Right atrium auricular region (tissue), 2 donors: ENCODE measurements at regions not wholly inside any gene's neighbourhood (a gene's known extent, or its start where the extent isn't known, plus 50 kb on each side); places are given as distances from the start of the nearest gene placed in this dataset.

ENCODE experiments used
- DNase-seq: peaks from one replicate; pipeline ENCODE4 v3.0.0-alpha.2; 2019; ENCODE audit warnings: low spot score
- H3K27ac ChIP-seq, 2 donors: fragments of 200-600 bp; sonication (generic); 1 replicate in 1 of 2; 2 replicates in 1 of 2; pipeline ENCODE4 v1.5.1; 2016 to 2019
- H3K27me3 ChIP-seq, 2 donors: fragments of 200-600 bp; sonication (generic); one replicate each; pipeline versions ENCODE4 v1.5.1 to v1.6.0; 2017 to 2019
- H3K36me3 ChIP-seq: fragments of 200-600 bp; sonication (generic); one replicate; pipeline ENCODE4 v1.5.1; 2016
- H3K4me1 ChIP-seq, 2 donors: fragments of 200-600 bp; sonication (generic); one replicate each; pipeline versions ENCODE4 v1.5.1 to v1.6.0; 2017 to 2019
- H3K4me3 ChIP-seq, 2 donors: fragments of 200-600 bp; sonication (generic); 1 replicate in 1 of 2; 2 replicates in 1 of 2; pipeline ENCODE4 v1.5.1; 2017 to 2019; ENCODE audit warnings: mild to moderate bottlenecking in 1 of 2, moderate library complexity in 1 of 2
- H3K9me3 ChIP-seq, 2 donors: fragments of 200-600 bp; sonication (generic); one replicate each; pipeline ENCODE4 v1.5.1; 2019
- TF ChIP-seq, protein P1 (sequence below), 2 donors: fragments of 200-600 bp; sonication (generic); IDR thresholded peaks; one replicate each; pipeline ENCODE4 v1.5.1; 2019; ENCODE audit warnings: antibody characterized with exemption in 2 of 2

DNA sequence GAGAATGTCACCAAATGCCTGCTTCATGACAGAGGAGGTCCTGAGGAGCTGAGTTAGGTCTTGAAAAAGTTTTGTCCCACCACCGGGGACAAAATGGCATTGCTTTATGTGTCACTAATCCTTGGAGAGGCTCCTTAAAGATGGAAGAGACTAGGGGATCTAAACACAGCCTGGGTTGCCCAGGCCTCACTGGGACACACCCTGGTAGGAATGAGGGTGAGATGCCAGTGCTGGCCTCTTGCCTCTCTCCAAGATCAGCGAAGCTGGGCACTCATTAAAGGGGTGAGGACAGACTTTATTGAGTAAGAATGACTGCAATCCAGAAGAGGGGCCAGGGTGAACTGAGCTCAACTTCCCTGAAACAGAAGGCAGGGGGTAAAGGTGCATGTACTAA, 58.5 kb upstream of the KLF13 start:
- Histone ChIP-seq H3K9me3 (no peaks in the 10 kb centered on the region), H3K27me3 (no peaks in the 10 kb centered on the region), H3K36me3 (no peaks in the 10 kb centered on the region), H3K27ac (no peak overlapping the region), H3K4me1 (peaks cover 0 to 32% of the 10 kb centered on the region in 2 donors), H3K4me3 (no peak overlapping the region)
- peak; percentile 59 for DNase-seq
- TF ChIP-seq, protein P1, sequence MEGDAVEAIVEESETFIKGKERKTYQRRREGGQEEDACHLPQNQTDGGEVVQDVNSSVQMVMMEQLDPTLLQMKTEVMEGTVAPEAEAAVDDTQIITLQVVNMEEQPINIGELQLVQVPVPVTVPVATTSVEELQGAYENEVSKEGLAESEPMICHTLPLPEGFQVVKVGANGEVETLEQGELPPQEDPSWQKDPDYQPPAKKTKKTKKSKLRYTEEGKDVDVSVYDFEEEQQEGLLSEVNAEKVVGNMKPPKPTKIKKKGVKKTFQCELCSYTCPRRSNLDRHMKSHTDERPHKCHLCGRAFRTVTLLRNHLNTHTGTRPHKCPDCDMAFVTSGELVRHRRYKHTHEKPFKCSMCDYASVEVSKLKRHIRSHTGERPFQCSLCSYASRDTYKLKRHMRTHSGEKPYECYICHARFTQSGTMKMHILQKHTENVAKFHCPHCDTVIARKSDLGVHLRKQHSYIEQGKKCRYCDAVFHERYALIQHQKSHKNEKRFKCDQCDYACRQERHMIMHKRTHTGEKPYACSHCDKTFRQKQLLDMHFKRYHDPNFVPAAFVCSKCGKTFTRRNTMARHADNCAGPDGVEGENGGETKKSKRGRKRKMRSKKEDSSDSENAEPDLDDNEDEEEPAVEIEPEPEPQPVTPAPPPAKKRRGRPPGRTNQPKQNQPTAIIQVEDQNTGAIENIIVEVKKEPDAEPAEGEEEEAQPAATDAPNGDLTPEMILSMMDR (IDR thresholded peaks at IDR 0.05) = no peak

DNA sequence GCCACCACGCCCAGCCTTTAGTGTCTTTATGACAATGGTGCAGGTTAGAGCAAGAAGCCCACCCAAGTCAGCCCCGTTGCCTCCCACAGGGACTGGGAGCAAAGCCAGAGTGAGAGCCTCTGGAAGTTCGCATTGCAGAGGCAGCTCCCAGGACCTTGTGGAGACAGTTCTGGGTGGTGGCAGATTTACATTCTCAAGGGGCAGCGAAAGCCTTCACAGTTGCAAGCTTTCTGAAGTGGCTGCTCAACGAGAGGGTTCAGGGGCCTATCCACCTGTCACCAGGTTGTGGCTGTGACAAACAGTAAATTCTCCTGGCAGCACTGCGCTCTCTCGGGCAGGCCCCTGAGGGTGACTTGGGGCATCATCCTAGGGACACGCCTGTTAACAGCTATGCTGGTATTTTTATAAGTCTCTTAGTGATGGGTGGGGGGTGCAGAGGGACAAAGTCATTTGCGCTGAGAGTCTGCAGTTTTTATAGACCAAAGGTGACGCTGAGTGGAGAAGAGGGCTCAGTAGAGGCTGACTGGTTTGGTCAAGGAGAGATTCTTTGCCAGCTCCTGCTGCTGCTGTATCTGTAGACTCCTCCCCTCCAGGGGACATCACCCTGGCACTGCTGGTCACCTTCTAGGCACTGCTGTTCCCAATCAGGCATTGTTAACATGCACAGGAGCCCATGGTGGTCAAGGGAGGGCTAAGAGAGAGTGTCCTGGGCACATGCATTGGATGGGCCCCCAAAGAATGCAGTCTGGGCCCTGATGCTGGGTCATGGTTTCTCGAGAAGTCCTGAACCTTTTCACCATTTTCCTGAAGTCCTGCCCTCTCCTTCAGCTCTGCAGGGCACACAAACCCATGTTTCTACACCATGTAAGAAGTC, 57.5 kb upstream of the KLF13 start:
- H3K27me3 ChIP-seq = no peaks in the 10 kb centered on the region
- no peak overlapping the region for H3K27ac ChIP-seq
- TF ChIP-seq, protein P1 (IDR thresholded peaks at IDR 0.05) = no peak
- H3K4me1 ChIP-seq = peaks cover 0 to 21% of the 10 kb centered on the region in 2 donors
- DNase-seq = peak; percentile 46
- H3K36me3 ChIP-seq = no peaks in the 10 kb centered on the region
- H3K4me3 ChIP-seq = no peak overlapping the region
- H3K9me3 ChIP-seq = no peaks in the 10 kb centered on the region

DNA sequence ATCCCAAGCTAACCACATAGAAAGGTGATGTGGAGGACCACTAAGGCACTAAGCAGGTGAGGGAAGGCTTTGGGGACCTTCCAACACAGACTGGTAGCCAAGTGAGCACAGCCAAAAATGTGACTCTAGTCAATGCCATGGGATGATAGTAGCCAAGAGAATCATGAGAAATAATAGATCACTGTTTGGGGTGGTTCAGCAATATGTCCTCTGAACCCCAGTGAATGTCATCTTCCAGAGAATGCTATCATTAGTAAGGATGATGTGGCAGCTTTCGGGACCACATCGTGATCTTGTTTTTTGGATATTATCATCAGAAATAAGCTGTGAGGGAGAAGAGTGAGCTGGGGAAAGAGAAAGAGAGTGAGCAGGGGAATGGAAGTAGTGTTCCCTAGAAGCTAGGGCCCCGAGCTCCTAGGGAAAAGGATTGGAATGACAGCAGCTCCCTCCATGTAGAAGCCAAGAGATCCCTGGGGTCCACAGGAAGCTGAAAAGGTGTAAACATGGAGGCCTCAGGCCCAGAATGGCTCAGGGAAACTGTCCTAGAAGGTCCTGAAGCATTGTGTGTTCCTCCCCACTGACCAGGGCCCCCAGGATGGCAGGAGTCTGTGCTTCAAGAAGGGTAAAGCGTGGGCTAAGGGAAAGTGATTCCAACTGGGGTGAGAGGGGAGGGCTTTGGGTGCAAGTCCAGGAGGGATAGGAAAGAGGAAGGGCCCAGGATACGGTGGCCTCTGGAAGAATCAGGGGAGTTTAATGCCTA, 56.6 kb upstream of the KLF13 start:
- TF ChIP-seq, protein P1 (IDR thresholded peaks at IDR 0.05) = no peak
- no peaks in the 10 kb centered on the region for H3K27me3 ChIP-seq
- no peaks in the 10 kb centered on the region for H3K36me3 ChIP-seq
- DNase-seq = peak; percentile 44
- peaks cover 0 to 15% of the 10 kb centered on the region in 2 donors for H3K4me1 ChIP-seq
- no peak overlapping the region for H3K27ac ChIP-seq
- H3K4me3 ChIP-seq = no peak overlapping the region
- H3K9me3 ChIP-seq = no peaks in the 10 kb centered on the region

DNA sequence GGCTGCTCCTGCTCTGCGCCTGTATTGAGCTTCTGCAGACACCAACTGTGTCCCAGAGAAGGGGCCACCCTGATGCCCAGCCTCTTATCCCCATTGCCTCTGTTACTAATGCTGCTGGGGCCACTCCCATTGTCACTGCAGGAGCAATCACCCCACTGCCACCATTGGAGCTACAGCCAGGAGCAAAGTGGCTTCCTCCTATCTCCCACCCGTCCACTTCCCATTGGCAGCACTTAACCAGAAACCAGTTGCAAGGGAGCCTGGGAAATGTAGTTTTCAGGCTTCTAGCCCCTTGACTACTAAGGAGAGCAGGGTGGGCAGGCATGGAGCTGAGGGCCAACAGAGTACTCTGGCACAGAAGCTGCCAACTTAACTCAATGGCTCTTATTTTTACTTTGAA, 55.9 kb upstream of the KLF13 start:
- peak; percentile 56 for DNase-seq
- Histone ChIP-seq H3K36me3 (no peaks in the 10 kb centered on the region), H3K4me3 (no peak overlapping the region), H3K27ac (no peak overlapping the region), H3K4me1 (peaks cover 0 to 7% of the 10 kb centered on the region in 2 donors), H3K9me3 (no peaks in the 10 kb centered on the region), H3K27me3 (no peaks in the 10 kb centered on the region)
- TF ChIP-seq, protein P1 (IDR thresholded peaks at IDR 0.05) = no peak

DNA sequence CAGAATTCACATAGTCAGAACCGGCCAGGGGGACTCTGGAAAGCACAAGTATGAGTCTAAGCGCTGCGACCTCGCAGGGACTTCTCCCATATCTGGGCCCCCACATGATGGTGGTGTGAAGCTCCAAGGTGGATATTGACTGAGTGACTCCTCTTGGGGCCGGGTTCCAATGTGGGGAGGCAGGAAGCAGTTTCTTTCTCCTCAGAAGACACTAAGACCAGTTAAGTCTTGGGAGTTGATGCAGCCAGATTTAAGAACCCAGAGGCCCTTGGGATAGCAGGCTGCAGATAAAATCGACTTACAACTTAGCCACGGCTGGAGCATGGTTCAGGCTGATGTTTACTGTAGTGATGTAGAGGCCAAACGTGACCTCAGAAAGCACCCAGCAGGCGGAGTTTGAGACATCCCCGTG, 55.4 kb upstream of the KLF13 start:
- H3K4me3 ChIP-seq = no peak overlapping the region

More for the DNA sequence above, 55.4 kb upstream of the KLF13 start:
- TF ChIP-seq, protein P1 (IDR thresholded peaks at IDR 0.05) = no peak
- Histone ChIP-seq H3K27ac (no peak overlapping the region), H3K4me1 (peaks cover 0 to 4% of the 10 kb centered on the region in 2 donors), H3K9me3 (no peaks in the 10 kb centered on the region), H3K36me3 (no peaks in the 10 kb centered on the region), H3K27me3 (no peaks in the 10 kb centered on the region)
- DNase-seq = no peak
